H1 (cell line): ENCODE measurements at regions not wholly inside any gene's neighbourhood (a gene's known extent, or its start where the extent isn't known, plus 50 kb on each side); places are given as distances from the start of the nearest gene placed in this dataset.

Experiments
- CTCF ChIA-PET: fragments of 300-600 bp; sonication (Branson Sonifier 250); formaldehyde crosslinking; loops from one replicate; lab custom pipeline; 2021; ENCODE audit not compliant: partially characterized antibody; lab: Charles Lee
- POLR2A ChIA-PET: fragments of 300-600 bp; sonication (Branson Sonifier 250); formaldehyde crosslinking; loops from one replicate; lab custom pipeline; 2021; ENCODE audit warnings: inconsistent platforms; ENCODE audit not compliant: partially characterized antibody; lab: Charles Lee
- DNase-seq, 2 experiments: peaks; one replicate each; pipeline versions ENCODE4 v3.0.0 to v3.0.0-alpha.2; 2010 to 2022; ENCODE audit warnings: low spot score in 2 of 2, low read depth in 1 of 2, mixed read lengths in 1 of 2
- FAIRE-seq: peaks from 2 replicates; lab custom pipeline; 2011; peaks lifted over from hg19 to GRCh38; lab: Jason Lieb, UNC
- H2AFZ ChIP-seq: 2 replicates; pipeline ENCODE4 v1.8.1; 2012; ENCODE audit warnings: low read length, inconsistent platforms
- H2AK5ac ChIP-seq: 2 replicates; pipeline ENCODE4 v1.6.1; 2013; ENCODE audit warnings: low read depth, low read length
- H2BK120ac ChIP-seq: replicated peaks from 2 replicates; pipeline ENCODE3; 2013; ENCODE audit warnings: low read depth, low read length, inconsistent platforms
- H2BK12ac ChIP-seq: 2 replicates; pipeline ENCODE4 v1.6.1; 2013; ENCODE audit warnings: low read depth, low read length
- H2BK15ac ChIP-seq: 2 replicates; pipeline ENCODE4 v1.6.1; 2013; ENCODE audit warnings: low read length
- H2BK20ac ChIP-seq: 2 replicates; pipeline ENCODE4 v1.6.1; 2013; ENCODE audit warnings: low read length
- H2BK5ac ChIP-seq: 2 replicates; pipeline ENCODE4 v1.6.1; 2013; ENCODE audit warnings: low read depth, low read length
- H3K14ac ChIP-seq: 2 replicates; pipeline ENCODE4 v1.6.1; 2013; ENCODE audit warnings: inconsistent platforms; ENCODE audit not compliant: insufficient read length
- H3K18ac ChIP-seq: 2 replicates; pipeline ENCODE4 v1.6.1; 2013; ENCODE audit warnings: low read length; ENCODE audit errors: extremely low read depth
- H3K23ac ChIP-seq: 2 replicates; pipeline ENCODE4 v1.6.1; 2013; ENCODE audit warnings: inconsistent platforms; ENCODE audit not compliant: insufficient read length
- H3K23me2 ChIP-seq: 2 replicates; pipeline ENCODE4 v1.6.1; 2013; ENCODE audit warnings: low read depth, low read length
- H3K27ac ChIP-seq: 2 replicates; pipeline ENCODE4 v1.6.1; 2011; ENCODE audit warnings: low read depth, low read length, inconsistent platforms
- H3K27me3 ChIP-seq, 4 experiments: replicated peaks in 1 of 4; 1 replicate in 1 of 4; 2 replicates in 3 of 4; pipeline versions ENCODE4 v1.6.1 to v1.8.1; 2011 to 2013; ENCODE audit warnings: low read length in 3 of 4, mild to moderate bottlenecking in 3 of 4, inconsistent platforms in 2 of 4, mixed read lengths in 2 of 4, moderate library complexity in 1 of 4; ENCODE audit not compliant: control insufficient read depth in 3 of 4, insufficient read depth in 3 of 4; ENCODE audit errors: extremely low read depth in 1 of 4
- H3K36me3 ChIP-seq, 4 experiments: 2 replicates each; pipeline versions ENCODE4 v1.6.1 to v1.8.1; 2011 to 2013; ENCODE audit warnings: mild to moderate bottlenecking in 4 of 4, low read length in 3 of 4, moderate library complexity in 2 of 4, control low read depth in 1 of 4, inconsistent platforms in 1 of 4; ENCODE audit not compliant: insufficient read depth in 4 of 4, control insufficient read depth in 2 of 4
- H3K4ac ChIP-seq: replicated peaks from 2 replicates; pipeline ENCODE3; 2013; ENCODE audit warnings: low read length, low read depth, mixed read lengths, inconsistent platforms; ENCODE audit not compliant: insufficient read length
- H3K4me1 ChIP-seq, 4 experiments: replicated peaks in 1 of 4; 1 replicate in 1 of 4; 2 replicates in 3 of 4; pipeline versions ENCODE4 v1.6.1 to v1.8.1; 2011 to 2013; ENCODE audit warnings: low read length in 3 of 4, inconsistent platforms in 2 of 4, mixed read lengths in 1 of 4; ENCODE audit not compliant: insufficient read depth in 4 of 4, control insufficient read depth in 3 of 4
- H3K4me2 ChIP-seq, 2 experiments: 2 replicates each; pipeline versions ENCODE4 v1.6.1 to v1.8.1; 2011 to 2013; ENCODE audit warnings: low read depth in 2 of 2, low read length in 2 of 2, control low read depth in 1 of 2, inconsistent platforms in 1 of 2, mild to moderate bottlenecking in 1 of 2; ENCODE audit not compliant: insufficient read depth in 1 of 2
- H3K4me3 ChIP-seq, 4 experiments: fragments of 200-600, 300-600 bp in 1 of 4; sonication (generic), shearing (Covaris generic), sonication (Bioruptor Twin) in 1 of 4; 2 replicates each; pipeline versions ENCODE4 v1.5.1 to v1.8.1; 2011 to 2016; ENCODE audit warnings: low read length in 4 of 4, low read depth in 3 of 4, control low read depth in 2 of 4, inconsistent platforms in 2 of 4, mild to moderate bottlenecking in 2 of 4, mixed read lengths in 1 of 4, moderate library complexity in 1 of 4; ENCODE audit not compliant: insufficient read depth in 2 of 4; ENCODE audit errors: extremely low read depth in 1 of 4
- H3K56ac ChIP-seq: replicated peaks from 2 replicates; pipeline ENCODE3; 2013; ENCODE audit warnings: low read depth, mild to moderate bottlenecking, mixed read lengths, low read length, inconsistent platforms; ENCODE audit not compliant: insufficient read length
- H3K79me1 ChIP-seq: 2 replicates; pipeline ENCODE4 v1.6.1; 2013; ENCODE audit warnings: low read depth, low read length, control low read depth
- H3K79me2 ChIP-seq, 2 experiments: 2 replicates each; pipeline versions ENCODE4 v1.6.1 to v1.8.1; 2012 to 2013; ENCODE audit warnings: low read length in 2 of 2, mild to moderate bottlenecking in 2 of 2, inconsistent platforms in 1 of 2; ENCODE audit not compliant: insufficient read depth in 2 of 2, control insufficient read depth in 1 of 2
- H3K9ac ChIP-seq, 4 experiments: replicated peaks in 1 of 4; 1 replicate in 1 of 4; 2 replicates in 3 of 4; pipeline versions ENCODE4 v1.6.1 to v1.8.1; 2011 to 2013; ENCODE audit warnings: low read depth in 3 of 4, low read length in 3 of 4, control low read depth in 2 of 4, mild to moderate bottlenecking in 2 of 4, moderate library complexity in 2 of 4, inconsistent platforms in 1 of 4; ENCODE audit errors: extremely low read depth in 1 of 4
- H3K9me3 ChIP-seq, 2 experiments: 2 replicates each; pipeline versions ENCODE4 v1.6.1 to v1.8.1; 2012 to 2013; ENCODE audit warnings: mild to moderate bottlenecking in 2 of 2, moderate library complexity in 2 of 2, control low read depth in 1 of 2, inconsistent platforms in 1 of 2, low read depth in 1 of 2, low read length in 1 of 2, mixed read lengths in 1 of 2; ENCODE audit not compliant: insufficient read depth in 2 of 2
- H4K20me1 ChIP-seq, 2 experiments: replicated peaks in 1 of 2; 2 replicates each; pipeline versions ENCODE3 to v1.8.1; 2011 to 2013; ENCODE audit warnings: inconsistent platforms in 2 of 2, low read length in 2 of 2, mild to moderate bottlenecking in 1 of 2; ENCODE audit not compliant: insufficient read depth in 2 of 2, control insufficient read depth in 1 of 2
- H4K5ac ChIP-seq: 2 replicates; pipeline ENCODE4 v1.6.1; 2013; ENCODE audit warnings: low read length, low read depth, mixed read lengths, inconsistent platforms; ENCODE audit not compliant: insufficient read length
- H4K8ac ChIP-seq: 2 replicates; pipeline ENCODE4 v1.8.0; 2013; ENCODE audit warnings: mild to moderate bottlenecking, moderate library complexity, low read length, inconsistent platforms; ENCODE audit not compliant: insufficient read depth; ENCODE audit errors: extremely low read depth
- H4K91ac ChIP-seq: replicated peaks from 2 replicates; pipeline ENCODE3; 2013; ENCODE audit warnings: low read length, mixed read lengths, inconsistent platforms; ENCODE audit not compliant: insufficient read length
- BACH1 ChIP-seq: IDR thresholded peaks from 2 replicates; pipeline ENCODE4 v1.6.1; 2012; ENCODE audit warnings: low read length, improper control_type of control experiment
- CHD2 ChIP-seq: IDR thresholded peaks from 2 replicates; pipeline ENCODE4 v1.6.1; 2012; ENCODE audit warnings: low read length, improper control_type of control experiment
- CTBP2 ChIP-seq: IDR thresholded peaks from 2 replicates; pipeline ENCODE4 v1.7.0; 2011; ENCODE audit warnings: borderline replicate concordance, mild to moderate bottlenecking, moderate library complexity, mixed read lengths, low read length; ENCODE audit not compliant: insufficient read depth, insufficient read length
- EP300 ChIP-seq, 2 experiments: IDR thresholded peaks; 1 replicate in 1 of 2; 2 replicates in 1 of 2; pipeline ENCODE4 v1.6.1; 2011 to 2012; ENCODE audit warnings: low read depth in 2 of 2, low read length in 2 of 2, mild to moderate bottlenecking in 2 of 2, borderline replicate concordance in 1 of 2, inconsistent platforms in 1 of 2, moderate library complexity in 1 of 2
- EZH2 ChIP-seq: fragments of 200-600 bp; sonication (generic); IDR thresholded peaks from 2 replicates; pipeline ENCODE4 v1.7.1; 2012; ENCODE audit warnings: low read depth, mild to moderate bottlenecking, moderate library complexity, low read length, inconsistent platforms; ENCODE audit not compliant: severe bottlenecking
- FOSL1 ChIP-seq: IDR thresholded peaks from 2 replicates; pipeline ENCODE4 v1.6.1; 2011; ENCODE audit warnings: mild to moderate bottlenecking, low read depth, low read length, moderate library complexity; ENCODE audit not compliant: insufficient read depth
- KDM1A ChIP-seq: fragments of 200-600, 300-600 bp; sonication (generic); IDR thresholded peaks from 2 replicates; pipeline ENCODE4 v1.7.1; 2016; ENCODE audit warnings: mild to moderate bottlenecking, low read length, borderline replicate concordance
- KDM5A ChIP-seq: fragments of 200-600 bp; IDR thresholded peaks from 2 replicates; pipeline ENCODE4 v1.7.1; 2012; ENCODE audit warnings: mild to moderate bottlenecking, low read length, inconsistent platforms, mixed read lengths
- NANOG ChIP-seq: IDR thresholded peaks from 2 replicates; pipeline ENCODE4 v1.6.1; 2011; ENCODE audit warnings: low read length, low read depth, mild to moderate bottlenecking, inconsistent platforms; ENCODE audit not compliant: insufficient read depth, poor library complexity, severe bottlenecking
- POU5F1 ChIP-seq: IDR thresholded peaks from 2 replicates; pipeline ENCODE4 v1.6.1; 2011; ENCODE audit warnings: low read depth, mild to moderate bottlenecking, low read length, moderate library complexity
- SIN3A ChIP-seq, 2 experiments: IDR thresholded peaks in 1 of 2; conservative IDR thresholded peaks in 1 of 2; 2 replicates each; pipeline ENCODE4 v1.6.1; 2011 to 2012; ENCODE audit warnings: low read length in 2 of 2, improper control_type of control experiment in 1 of 2, low read depth in 1 of 2, mild to moderate bottlenecking in 1 of 2
- SIX5 ChIP-seq: IDR thresholded peaks from 2 replicates; pipeline ENCODE4 v1.6.1; 2011; ENCODE audit warnings: mild to moderate bottlenecking, low read depth, low read length
- SP2 ChIP-seq: IDR thresholded peaks from 2 replicates; pipeline ENCODE4 v1.6.1; 2012; ENCODE audit warnings: mild to moderate bottlenecking, low read length, inconsistent platforms
- SP4 ChIP-seq: IDR thresholded peaks from 2 replicates; pipeline ENCODE4 v1.6.1; 2012; ENCODE audit warnings: low read length, inconsistent platforms
- YY1 ChIP-seq: IDR thresholded peaks from 2 replicates; pipeline ENCODE4 v1.6.1; 2011; ENCODE audit warnings: low read depth, mild to moderate bottlenecking, low read length
- WGBS, 2 experiments: shearing (Covaris generic) in 1 of 2; methylation state at CpG; one replicate each; pipeline versions ENCODE4 v1.1.6 to v1.1.7; 2013 to 2015; ENCODE audit warnings: low lambda C conversion rate in 2 of 2, mixed read lengths in 2 of 2, inconsistent platforms in 1 of 2, low coverage in 1 of 2, missing lambda C conversion rate in 1 of 2; ENCODE audit not compliant: insufficient replicate concordance in 2 of 2, insufficient coverage in 1 of 2, insufficient read length in 1 of 2; ENCODE audit errors: extremely low coverage in 1 of 2, missing lambda C conversion rate in 1 of 2; 5-methylcytosine and 5-hydroxymethylcytosine counted together

- no peak overlapping the region for H3K14ac ChIP-seq
- peaks cover 0 to 2% (median 0%) of the 10 kb centered on the region in 4 experiments; a peak in 1 of 7 replicates for H3K4me1 ChIP-seq
- H3K79me2 ChIP-seq: no peaks in the 10 kb centered on the region
- H2AK5ac ChIP-seq: no peak overlapping the region
- no peaks in the 10 kb centered on the region for H3K27me3 ChIP-seq
- H3K4me2 ChIP-seq: no peak overlapping the region
- H2BK20ac ChIP-seq: no peak overlapping the region
- no peak overlapping the region for H3K18ac ChIP-seq
- DNase-seq (no peak), FAIRE-seq (no peak)
- no peak overlapping the region for H2BK12ac ChIP-seq
- no peak overlapping the region for H2BK120ac ChIP-seq
- H3K27ac ChIP-seq: no peak overlapping the region
- H4K91ac ChIP-seq: no peak overlapping the region
- no peak overlapping the region for H3K9ac ChIP-seq
- H3K79me1 ChIP-seq: no peaks in the 10 kb centered on the region
- H3K56ac ChIP-seq: no peak overlapping the region
- no peak overlapping the region for H2BK15ac ChIP-seq
- WGBS, 2 experiments: 92% methylated on average over 1 of the region's 3 CpGs; no CpG with 5 or more reads in 1 of the 2 experiments
- H3K23ac ChIP-seq: no peak overlapping the region
- H4K20me1 ChIP-seq: no peaks in the 10 kb centered on the region
- no peaks in the 10 kb centered on the region for H3K9me3 ChIP-seq
- H3K23me2 ChIP-seq: no peaks in the 10 kb centered on the region; the same call in 1 of the 2 replicates
- H2AFZ ChIP-seq: no peak overlapping the region
- no peak overlapping the region for H3K4ac ChIP-seq
- POLR2A ChIA-PET: no interaction called here
- CTCF ChIA-PET: no interaction called here
- no peaks in the 10 kb centered on the region for H3K36me3 ChIP-seq
- H3K4me3 ChIP-seq: no peak overlapping the region
- H2BK5ac ChIP-seq: no peak overlapping the region
- no peak overlapping the region for H4K8ac ChIP-seq
- no peak overlapping the region for H4K5ac ChIP-seq
- TF ChIP-seq CTBP2: no peak
- TF ChIP-seq FOSL1: no peak
- no peak for TF ChIP-seq SIX5
- no peak for TF ChIP-seq SP4
- TF ChIP-seq SP2: no peak
- no peak for TF ChIP-seq BACH1
- no peak for TF ChIP-seq EP300 (IDR thresholded peaks at IDR 0.05; ENCODE audit: borderline replicate concordance in 1 of 2, low read depth in 2 of 2, low read length in 2 of 2)
- no peak for TF ChIP-seq NANOG
- TF ChIP-seq SIN3A (conservative IDR thresholded peaks at IDR 0.05 in 1 of 2, IDR thresholded peaks at IDR 0.05 in 1 of 2; ENCODE audit: low read depth in 1 of 2, low read length in 2 of 2): no peak
- no peak for TF ChIP-seq KDM5A
- no peak for TF ChIP-seq EZH2
- TF ChIP-seq CHD2: no peak
- no peak for TF ChIP-seq KDM1A
- no peak for TF ChIP-seq POU5F1
- TF ChIP-seq YY1: no peak
Measured at GRCh38 chrX:93120805-93121204, 552.6 kb downstream of the NAP1L3 start.
